Activated CD4-positive, alpha-beta T cell treated with anti-CD3 and anti-CD28 coated beads, Interleukin-2, amount 10 ng/mL, durations not matched to agents 7 days and 5 days (primary cell): ENCODE measurements at regions not wholly inside any gene's neighbourhood (a gene's known extent, or its start where the extent isn't known, plus 50 kb on each side); places are given as distances from the start of the nearest gene placed in this dataset.

Experiments used
- CTCF ChIA-PET: fragments of 350-600 bp; sonication (Branson Sonifier 250); formaldehyde crosslinking; loops from one replicate; lab custom pipeline; 2021; ENCODE audit warnings: antibody characterized with exemption; lab: Charles Lee
- POLR2A ChIA-PET: fragments of 350-600 bp; sonication (Branson Sonifier 250); formaldehyde crosslinking; loops from one replicate; lab custom pipeline; 2021; ENCODE audit warnings: antibody characterized with exemption; lab: Charles Lee
- DNase-seq: peaks from one replicate; pipeline ENCODE4 v3.0.0-alpha.2; 2020
- H3K27ac Mint-ChIP-seq: one replicate; pipeline ENCODE4 v1.8.0; 2021; ENCODE audit warnings: mild to moderate bottlenecking, moderate library complexity, mixed read lengths
- H3K27me3 Mint-ChIP-seq: one replicate; pipeline ENCODE4 v1.8.0; 2021; ENCODE audit warnings: mixed read lengths
- H3K36me3 Mint-ChIP-seq: one replicate; pipeline ENCODE4 v1.8.0; 2021; ENCODE audit warnings: low read depth, mixed read lengths
- H3K4me1 Mint-ChIP-seq: one replicate; pipeline ENCODE4 v1.8.0; 2021; ENCODE audit warnings: mixed read lengths
- H3K4me3 Mint-ChIP-seq: one replicate; pipeline ENCODE4 v1.8.0; 2021; ENCODE audit warnings: mild to moderate bottlenecking, moderate library complexity, mixed read lengths
- H3K9me3 Mint-ChIP-seq: one replicate; pipeline ENCODE4 v1.8.0; 2021; ENCODE audit warnings: mixed read lengths

GRCh38 chr5:167614294-167615021, 677.0 kb upstream of the WWC1 start:
- H3K36me3 Mint-ChIP-seq: no peaks in the 10 kb centered on the region
- no peaks in the 10 kb centered on the region for H3K4me1 Mint-ChIP-seq
- POLR2A ChIA-PET: interaction anchor here (0.6 kb wide), 1 partner anchor 27 kb away, joined by 3 read pairs; no protein-coding TSS in a partner anchor
- no peaks in the 10 kb centered on the region for H3K27me3 Mint-ChIP-seq
- DNase-seq: no peak
- H3K27ac Mint-ChIP-seq: no peak overlapping the region
- CTCF ChIA-PET: no interaction called here
- peaks cover 2% of the 10 kb centered on the region for H3K9me3 Mint-ChIP-seq
- no peak overlapping the region for H3K4me3 Mint-ChIP-seq

- no peak for DNase-seq
- Mint-ChIP-seq H3K36me3 (no peaks in the 10 kb centered on the region), H3K9me3 (no peaks in the 10 kb centered on the region), H3K4me3 (no peak overlapping the region), H3K27me3 (no peaks in the 10 kb centered on the region), H3K4me1 (no peaks in the 10 kb centered on the region), H3K27ac (no peak overlapping the region)
- POLR2A ChIA-PET: no interaction called here
- CTCF ChIA-PET: no interaction called here
Measured at GRCh38 chr5:167616043-167616890, 675.2 kb upstream of the WWC1 start.

GRCh38 chr5:167623354-167623753, 668.1 kb upstream of the WWC1 start:
- Mint-ChIP-seq H3K27me3 (no peaks in the 10 kb centered on the region), H3K27ac (no peak overlapping the region), H3K4me1 (no peaks in the 10 kb centered on the region), H3K4me3 (no peak overlapping the region), H3K36me3 (no peaks in the 10 kb centered on the region), H3K9me3 (no peaks in the 10 kb centered on the region)
- POLR2A ChIA-PET: no interaction called here
- CTCF ChIA-PET: no interaction called here
- no peak for DNase-seq

- CTCF ChIA-PET: no interaction called here
- no peaks in the 10 kb centered on the region for H3K9me3 Mint-ChIP-seq
- no peaks in the 10 kb centered on the region for H3K4me1 Mint-ChIP-seq
- H3K27me3 Mint-ChIP-seq: no peaks in the 10 kb centered on the region
- POLR2A ChIA-PET: no interaction called here
- H3K36me3 Mint-ChIP-seq: no peaks in the 10 kb centered on the region
- H3K4me3 Mint-ChIP-seq: no peak overlapping the region
- no peak overlapping the region for H3K27ac Mint-ChIP-seq
- DNase-seq: no peak
Measured at GRCh38 chr5:167624053-167624452, 667.4 kb upstream of the WWC1 start.

GRCh38 chr5:167626341-167627123, 664.9 kb upstream of the WWC1 start:
- no peaks in the 10 kb centered on the region for H3K4me1 Mint-ChIP-seq
- peaks cover 2% of the 10 kb centered on the region for H3K9me3 Mint-ChIP-seq
- POLR2A ChIA-PET: no interaction called here
- H3K4me3 Mint-ChIP-seq: no peak overlapping the region
- CTCF ChIA-PET: no interaction called here
- H3K27me3 Mint-ChIP-seq: no peaks in the 10 kb centered on the region
- no peak overlapping the region for H3K27ac Mint-ChIP-seq
- no peak for DNase-seq
- H3K36me3 Mint-ChIP-seq: no peaks in the 10 kb centered on the region

GRCh38 chr5:167629634-167630033, 661.8 kb upstream of the WWC1 start:
- Mint-ChIP-seq H3K36me3 (no peaks in the 10 kb centered on the region), H3K9me3 (peaks cover 4% of the 10 kb centered on the region), H3K27ac (no peak overlapping the region), H3K4me3 (no peak overlapping the region), H3K27me3 (no peaks in the 10 kb centered on the region), H3K4me1 (no peaks in the 10 kb centered on the region)
- no peak for DNase-seq
- ChIA-PET POLR2A (no interaction called here), CTCF (no interaction called here)

- ChIA-PET POLR2A (no interaction called here), CTCF (no interaction called here)
- Mint-ChIP-seq H3K4me1 (no peaks in the 10 kb centered on the region), H3K4me3 (no peak overlapping the region), H3K9me3 (peaks cover 4% of the 10 kb centered on the region), H3K27ac (no peak overlapping the region), H3K27me3 (no peaks in the 10 kb centered on the region), H3K36me3 (no peaks in the 10 kb centered on the region)
- no peak for DNase-seq
Measured at GRCh38 chr5:167631191-167631590, 660.3 kb upstream of the WWC1 start.

GRCh38 chr5:167633114-167633513, 658.3 kb upstream of the WWC1 start:
- POLR2A ChIA-PET: interaction anchor here (0.7 kb wide), 1 partner anchor 411 kb away, joined by 3 read pairs; no protein-coding TSS in a partner anchor
- CTCF ChIA-PET: no interaction called here
- no peaks in the 10 kb centered on the region for H3K4me1 Mint-ChIP-seq

GRCh38 chr5:167633931-167634341, 657.5 kb upstream of the WWC1 start:
- no peak overlapping the region for H3K27ac Mint-ChIP-seq
- DNase-seq: no peak
- no peak overlapping the region for H3K4me3 Mint-ChIP-seq
- H3K36me3 Mint-ChIP-seq: no peaks in the 10 kb centered on the region
- H3K4me1 Mint-ChIP-seq: no peaks in the 10 kb centered on the region
- CTCF ChIA-PET: no interaction called here
- POLR2A ChIA-PET: interaction anchor here (0.7 kb wide), 1 partner anchor 412 kb away, joined by 3 read pairs; no protein-coding TSS in a partner anchor
- H3K27me3 Mint-ChIP-seq: no peaks in the 10 kb centered on the region
- H3K9me3 Mint-ChIP-seq: peaks cover 4% of the 10 kb centered on the region

More at GRCh38 chr5:167633114-167633513, 658.3 kb upstream of the WWC1 start:
- no peaks in the 10 kb centered on the region for H3K27me3 Mint-ChIP-seq
- H3K27ac Mint-ChIP-seq: no peak overlapping the region
- peaks cover 4% of the 10 kb centered on the region for H3K9me3 Mint-ChIP-seq
- H3K4me3 Mint-ChIP-seq: no peak overlapping the region
- DNase-seq: no peak
- H3K36me3 Mint-ChIP-seq: no peaks in the 10 kb centered on the region

- Mint-ChIP-seq H3K9me3 (peaks cover 4% of the 10 kb centered on the region), H3K27ac (no peak overlapping the region), H3K27me3 (no peaks in the 10 kb centered on the region), H3K36me3 (no peaks in the 10 kb centered on the region), H3K4me1 (no peaks in the 10 kb centered on the region), H3K4me3 (no peak overlapping the region)
- CTCF ChIA-PET: no interaction called here
- POLR2A ChIA-PET: no interaction called here
- DNase-seq: no peak
Measured at GRCh38 chr5:167634432-167634831, 657.0 kb upstream of the WWC1 start.

- no peaks in the 10 kb centered on the region for H3K9me3 Mint-ChIP-seq
- no peak overlapping the region for H3K27ac Mint-ChIP-seq
- POLR2A ChIA-PET: no interaction called here
- CTCF ChIA-PET: no interaction called here
- DNase-seq: no peak
- H3K4me3 Mint-ChIP-seq: no peak overlapping the region
- H3K27me3 Mint-ChIP-seq: no peaks in the 10 kb centered on the region
- no peaks in the 10 kb centered on the region for H3K4me1 Mint-ChIP-seq
- H3K36me3 Mint-ChIP-seq: no peaks in the 10 kb centered on the region
Measured at GRCh38 chr5:167638816-167639215, 652.6 kb upstream of the WWC1 start.

- no peaks in the 10 kb centered on the region for H3K36me3 Mint-ChIP-seq
- no peaks in the 10 kb centered on the region for H3K4me1 Mint-ChIP-seq
- no peaks in the 10 kb centered on the region for H3K9me3 Mint-ChIP-seq
- no peak overlapping the region for H3K4me3 Mint-ChIP-seq
- CTCF ChIA-PET: interaction anchor here (0.5 kb wide), 1 partner anchor 92 kb away, joined by 3 read pairs; no protein-coding TSS in a partner anchor
- no peak overlapping the region for H3K27ac Mint-ChIP-seq
- H3K27me3 Mint-ChIP-seq: no peaks in the 10 kb centered on the region
- no peak for DNase-seq
- POLR2A ChIA-PET: no interaction called here
Measured at GRCh38 chr5:167639273-167639672, 652.2 kb upstream of the WWC1 start.
